RPMI8226 (cell line): ENCODE measurements at regions not wholly inside any gene's neighbourhood (a gene's known extent, or its start where the extent isn't known, plus 50 kb on each side); places are given as distances from the start of the nearest gene placed in this dataset.
"Not testable (repeated sequence)": the region's sequence is repeated elsewhere in the genome, so short reads cannot be mapped to it uniquely, and the experiment has no call there.

ENCODE experiments used
- DNase-seq: peaks from one replicate; pipeline ENCODE4 v3.0.0-alpha.2; 2015

DNA sequence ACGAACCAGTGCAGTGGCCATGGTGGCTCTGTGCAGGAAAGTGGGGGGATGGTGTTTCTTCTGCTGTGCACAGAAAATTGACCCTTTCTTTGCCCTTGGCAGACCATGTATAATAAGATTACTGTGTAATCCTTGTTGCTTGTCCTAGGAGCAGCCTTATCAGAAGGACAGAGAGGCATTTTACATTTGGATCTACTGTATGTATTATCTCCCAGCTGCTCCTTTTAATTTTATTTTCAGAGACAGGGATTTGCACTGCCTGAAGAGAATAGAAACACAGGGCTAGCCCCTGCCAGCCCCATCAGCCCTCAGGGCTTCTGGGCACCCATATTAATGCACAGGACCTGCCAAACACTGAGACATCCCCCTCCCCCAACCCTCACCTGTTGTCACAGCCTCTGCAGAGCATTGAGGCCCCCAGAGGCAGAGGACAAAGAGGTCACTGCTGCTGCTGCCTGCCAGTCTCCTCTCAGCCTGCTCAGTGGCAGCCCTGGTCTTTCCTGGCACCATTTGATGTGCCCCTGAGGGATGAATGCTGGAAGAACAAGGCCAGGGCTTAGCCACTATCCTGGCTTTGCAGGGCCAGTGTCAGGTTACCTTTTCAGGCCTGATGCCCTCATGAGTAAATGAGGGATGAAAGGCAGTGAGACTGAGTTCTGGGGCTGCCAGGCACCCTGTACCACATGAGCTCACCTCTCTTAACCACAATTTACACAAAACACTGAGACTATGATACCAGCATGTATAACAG, 533.4 kb downstream of the NTRK3 start:
- peak; percentile 58 for DNase-seq

DNA sequence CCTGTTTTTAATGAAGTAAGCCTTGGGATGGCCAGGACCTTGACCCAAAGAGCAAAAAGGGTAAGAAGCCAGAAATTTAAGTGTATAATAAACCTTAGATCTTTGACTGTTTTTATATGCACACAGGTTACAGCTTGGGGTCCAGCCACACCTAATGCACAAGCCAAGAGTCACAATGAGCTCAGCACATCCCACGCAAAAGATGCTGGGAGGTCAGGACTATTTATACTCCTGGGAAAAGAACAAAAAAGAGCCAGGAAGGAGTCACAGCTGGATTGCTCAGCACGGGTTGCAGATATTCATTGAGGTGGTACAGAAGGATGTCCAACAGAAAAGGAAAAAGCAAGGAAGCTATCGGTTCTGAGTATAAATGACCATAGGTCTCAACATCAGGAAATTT, 536.3 kb downstream of the NTRK3 start:
- DNase-seq, result no peak

DNA sequence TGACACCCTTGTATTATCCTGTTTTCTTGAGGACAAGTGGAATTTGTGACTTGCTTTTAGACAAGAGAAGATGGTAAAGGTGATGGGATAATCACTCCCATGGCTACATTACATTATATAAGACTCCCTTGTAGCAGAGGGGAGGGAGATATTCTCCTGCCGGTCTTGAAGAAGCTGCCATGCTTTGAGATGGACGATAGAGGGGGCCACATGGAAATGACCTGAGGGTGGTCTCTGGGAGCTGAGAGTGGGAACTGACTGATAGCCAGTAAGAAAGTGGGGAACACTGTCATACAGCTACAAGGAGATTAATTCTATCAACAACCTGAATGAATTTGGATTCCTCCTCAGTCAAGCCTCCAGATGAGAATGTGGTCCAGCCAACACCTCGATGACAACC, 540.1 kb downstream of the NTRK3 start:
- no peak for DNase-seq

DNA sequence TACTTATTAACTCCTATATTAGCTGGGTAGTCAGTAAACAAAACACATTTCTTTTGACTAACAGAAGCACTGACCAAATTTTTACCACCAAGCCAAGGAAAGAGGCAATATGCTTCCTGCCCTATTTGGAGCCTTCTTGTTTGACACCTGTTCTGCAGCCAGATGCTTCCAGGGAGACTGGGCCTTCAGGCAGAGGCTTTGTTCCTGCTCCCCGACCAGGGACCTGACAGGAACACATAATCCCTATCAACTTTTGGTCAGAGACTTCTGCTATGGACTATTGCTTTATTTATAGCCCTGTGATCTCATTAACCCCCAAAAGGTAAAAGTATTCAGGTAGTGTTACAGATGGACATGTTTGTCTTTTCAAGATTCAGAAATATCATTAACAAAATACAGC, 541.3 kb downstream of the NTRK3 start:
- no peak for DNase-seq

DNA sequence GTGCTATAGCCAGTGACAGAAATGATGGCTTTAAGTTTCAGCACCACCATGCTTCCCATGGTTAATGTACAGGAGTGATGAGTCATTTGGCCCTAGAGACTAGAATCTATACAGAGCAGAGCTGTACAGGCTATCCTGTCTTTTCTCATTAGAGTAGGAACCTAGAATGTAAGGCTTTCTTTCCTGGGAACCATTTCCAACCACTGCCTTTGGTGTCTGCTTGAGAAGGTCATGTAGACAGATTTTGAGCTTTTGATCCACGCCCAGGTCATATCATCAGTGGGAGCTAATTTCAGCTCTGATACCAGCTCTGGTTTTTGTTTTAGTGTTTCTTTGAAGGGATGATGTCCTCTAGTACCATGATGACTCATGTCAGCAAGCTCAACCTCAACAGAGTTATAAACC, 543.1 kb downstream of the NTRK3 start:
- DNase-seq, result no peak

DNA sequence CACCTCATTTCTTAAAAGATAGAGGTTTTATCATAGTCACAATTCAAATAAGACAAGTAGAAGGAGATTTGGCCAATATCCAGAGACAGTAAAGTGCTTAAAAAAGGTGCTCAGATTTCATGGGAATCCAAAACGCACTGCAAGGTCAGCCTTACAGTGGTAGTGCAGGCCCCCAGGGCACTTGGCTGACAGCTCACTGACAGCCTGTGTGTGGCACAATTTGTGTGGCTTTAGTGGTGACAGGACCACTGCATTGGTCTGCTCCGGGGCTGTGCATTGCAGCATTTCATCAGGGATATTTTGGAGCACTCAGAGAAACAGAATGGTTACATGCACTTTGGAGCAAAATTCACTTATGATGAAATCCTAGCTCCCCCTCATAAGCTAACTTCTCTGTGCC, 544.3 kb downstream of the NTRK3 start:
- no peak for DNase-seq

DNA sequence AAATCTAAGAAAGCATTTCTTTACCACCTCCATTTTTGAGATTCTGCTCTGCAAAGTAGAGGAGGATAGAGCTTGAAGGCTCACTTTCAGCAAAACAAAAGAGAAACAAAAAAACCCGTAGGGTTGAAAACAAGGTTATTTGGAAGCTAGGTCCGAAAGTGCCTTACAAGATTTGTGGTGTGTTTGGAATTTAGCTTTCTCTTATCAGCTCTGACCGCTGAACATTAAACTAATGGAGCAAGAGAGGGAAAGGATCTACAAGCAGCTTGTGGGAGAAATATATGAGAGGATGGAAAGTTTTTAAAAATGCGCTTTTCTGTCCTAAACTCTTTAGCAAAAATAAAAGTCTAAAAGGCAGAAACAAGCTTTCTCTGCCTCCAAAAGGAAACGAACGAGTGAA, 545.5 kb downstream of the NTRK3 start:
- DNase-seq, result no peak

DNA sequence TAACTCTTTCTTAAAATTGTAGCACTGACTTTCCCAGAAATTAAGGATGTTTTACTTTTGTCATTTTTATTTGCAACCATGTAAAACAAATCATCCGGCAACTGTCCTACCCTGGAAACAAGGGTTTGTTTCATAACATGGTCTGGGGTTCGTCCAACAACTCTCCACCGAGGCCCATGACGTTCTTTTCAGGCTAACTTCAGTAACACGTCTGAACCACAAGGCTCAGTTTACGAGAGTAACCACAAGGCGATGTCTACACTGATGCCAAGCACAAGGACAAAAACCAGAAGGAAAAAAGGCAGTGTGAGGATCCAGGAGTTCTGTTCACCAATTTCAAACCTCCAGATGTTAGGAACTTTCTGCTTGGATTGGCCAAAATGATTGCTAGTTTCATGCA, 546.1 kb downstream of the NTRK3 start:
- no peak for DNase-seq

DNA sequence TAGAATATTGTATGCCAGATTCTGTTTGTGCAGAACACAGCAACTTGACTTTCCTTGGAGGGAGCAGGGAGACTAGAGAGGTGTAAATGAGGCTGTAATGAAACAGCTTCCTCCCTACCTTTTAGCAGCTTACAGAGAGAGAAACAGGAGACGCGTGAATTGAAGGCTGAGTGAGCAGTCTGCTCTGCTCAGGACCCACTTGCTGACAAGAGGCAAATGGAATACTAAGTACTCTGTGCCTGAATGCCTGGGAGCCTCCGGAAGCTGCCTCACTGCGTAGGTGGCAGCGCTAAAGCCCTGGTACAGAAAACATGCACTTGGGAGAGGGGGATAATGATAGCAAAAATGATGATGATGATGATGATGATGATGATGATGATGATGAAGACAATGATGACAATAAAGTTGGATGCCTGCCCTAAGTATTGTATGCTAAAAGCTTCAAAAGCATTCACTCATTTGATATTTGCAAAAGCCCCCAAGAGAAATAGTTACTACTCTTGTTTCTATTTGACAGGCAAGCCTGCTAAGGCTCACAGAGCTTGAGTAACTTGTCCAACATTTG, 548.9 kb downstream of the NTRK3 start:
- no peak for DNase-seq

DNA sequence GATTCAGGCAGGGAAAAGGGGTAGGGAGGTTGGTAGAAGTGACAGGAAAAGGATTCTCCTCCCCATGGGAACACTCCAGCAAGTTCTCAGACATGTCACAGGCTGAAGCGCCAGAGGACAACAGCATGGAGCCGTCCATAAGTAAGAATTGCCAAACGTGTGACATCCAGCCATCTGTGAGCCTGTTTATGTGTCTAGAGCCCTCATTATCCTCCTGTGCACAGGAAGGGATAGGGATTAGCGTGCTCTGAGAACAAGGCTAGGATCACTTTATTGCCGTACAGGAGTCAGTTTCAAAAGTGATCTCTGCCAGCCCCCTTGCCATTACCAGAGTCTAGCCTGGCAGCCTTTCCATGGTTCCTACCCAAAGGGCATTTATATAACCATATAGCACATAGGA, 549.5 kb downstream of the NTRK3 start:
- no peak for DNase-seq

DNA sequence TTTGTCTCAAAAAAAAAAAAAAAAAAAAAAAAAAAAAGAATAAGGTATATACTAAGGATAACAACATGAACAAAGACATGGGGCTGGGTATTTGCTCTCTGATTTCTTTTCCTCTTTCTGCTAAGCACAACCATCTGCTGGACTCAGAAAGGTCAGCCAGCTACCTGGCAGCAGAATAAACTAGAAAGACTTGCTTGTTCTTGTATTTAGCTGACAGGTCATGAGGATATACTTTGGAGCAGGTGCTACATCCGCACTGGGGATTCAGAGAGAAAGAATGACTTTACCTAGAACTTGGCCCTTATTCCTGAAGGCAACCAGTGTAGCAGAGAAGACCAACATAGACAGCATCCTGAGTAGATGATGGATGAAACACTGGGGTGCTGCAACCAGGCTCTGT, 550.5 kb downstream of the NTRK3 start:
- no peak for DNase-seq

DNA sequence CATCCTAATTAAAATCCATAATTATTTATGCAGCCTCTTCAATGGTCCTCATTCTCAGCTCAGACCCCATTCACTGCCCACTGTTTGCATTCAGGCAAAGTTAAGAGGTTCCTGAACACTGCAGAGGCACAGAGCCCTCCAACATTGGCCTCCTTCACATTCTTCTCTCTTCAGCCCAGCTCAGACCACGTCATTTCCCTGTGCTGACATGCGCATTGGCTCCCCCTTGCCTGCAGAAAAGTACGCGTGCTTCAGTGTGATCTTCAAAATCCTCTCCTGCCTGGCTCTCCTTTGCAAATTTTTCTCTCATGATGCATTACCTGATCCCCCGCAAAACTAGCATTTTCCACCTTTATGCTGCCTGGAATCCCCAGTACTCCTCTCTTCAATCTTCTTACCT, 552.3 kb downstream of the NTRK3 start:
- DNase-seq, result no peak

DNA sequence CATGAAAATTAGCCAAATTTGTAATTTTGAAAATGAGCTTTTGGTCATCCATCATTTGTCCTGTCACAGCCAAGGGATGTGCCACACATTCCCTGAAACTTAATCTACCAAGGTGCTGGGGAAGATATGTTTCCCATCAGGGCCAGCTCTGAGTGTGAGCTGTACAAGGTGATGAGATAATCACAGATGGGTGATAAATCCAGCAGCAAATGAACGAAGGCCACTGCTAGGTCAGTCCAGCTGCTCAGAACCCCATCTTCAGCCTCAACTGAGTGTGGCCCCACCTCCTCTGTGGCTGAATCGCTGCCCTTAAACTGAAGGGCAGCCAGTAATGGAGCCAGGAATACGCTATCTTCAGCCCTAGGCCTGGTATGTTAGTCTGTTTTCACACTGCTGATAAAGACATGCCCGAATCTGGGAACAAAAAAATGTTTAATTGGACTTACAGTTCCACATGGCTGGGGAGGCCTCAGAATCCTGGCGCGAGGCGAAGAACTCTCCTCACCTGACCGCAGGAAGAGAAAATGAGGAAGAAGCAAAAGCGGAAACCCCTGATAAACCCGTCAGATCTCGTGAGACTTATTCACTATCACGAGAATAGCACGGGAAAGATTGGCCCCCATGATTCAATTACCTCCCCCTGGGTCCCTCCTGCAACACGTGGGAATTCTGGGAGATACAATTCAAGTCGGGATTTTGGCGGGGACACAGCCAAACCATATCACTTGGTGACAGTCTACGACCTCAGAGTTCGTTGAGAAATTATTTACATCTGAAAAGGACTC, 553.0 kb downstream of the NTRK3 start:
- no peak for DNase-seq

DNA sequence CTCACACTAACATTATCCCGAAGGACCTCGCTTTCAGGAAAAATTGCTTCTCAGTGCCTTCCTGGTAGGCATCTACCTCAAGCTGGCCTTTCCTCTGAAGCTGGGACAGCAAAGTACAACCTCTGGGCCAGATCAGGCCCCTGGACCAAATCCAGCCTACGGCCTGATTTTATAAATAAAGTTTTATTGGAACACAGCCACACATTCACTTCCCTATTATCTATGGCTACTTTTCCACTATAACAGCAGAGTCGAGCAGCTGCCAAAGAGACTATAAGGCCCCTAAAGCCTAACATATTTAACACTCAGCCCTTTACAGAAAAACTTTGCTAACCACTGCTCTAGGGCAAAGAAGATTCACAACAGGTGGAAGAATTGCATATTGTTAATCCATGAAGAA, 554.3 kb downstream of the NTRK3 start:
- no peak for DNase-seq

DNA sequence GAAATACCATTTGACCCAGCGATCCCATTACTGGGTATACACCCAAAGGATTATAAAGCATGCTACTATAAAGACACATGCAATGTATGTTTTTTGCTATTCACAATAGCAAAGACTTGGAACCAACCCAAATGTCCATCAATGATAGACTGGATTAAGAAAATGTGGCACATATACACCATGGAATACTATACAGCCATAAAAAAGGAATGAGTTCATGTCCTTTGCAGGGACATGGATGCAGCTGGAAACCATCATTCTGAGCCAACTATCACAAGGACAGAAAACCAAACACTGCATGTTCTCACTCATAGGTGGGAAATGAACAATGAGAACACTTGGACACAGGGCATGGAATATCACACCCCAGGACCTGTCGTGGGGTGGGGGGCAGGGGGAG, 558.1 kb downstream of the NTRK3 start:
- not testable (repeated sequence) for DNase-seq

DNA sequence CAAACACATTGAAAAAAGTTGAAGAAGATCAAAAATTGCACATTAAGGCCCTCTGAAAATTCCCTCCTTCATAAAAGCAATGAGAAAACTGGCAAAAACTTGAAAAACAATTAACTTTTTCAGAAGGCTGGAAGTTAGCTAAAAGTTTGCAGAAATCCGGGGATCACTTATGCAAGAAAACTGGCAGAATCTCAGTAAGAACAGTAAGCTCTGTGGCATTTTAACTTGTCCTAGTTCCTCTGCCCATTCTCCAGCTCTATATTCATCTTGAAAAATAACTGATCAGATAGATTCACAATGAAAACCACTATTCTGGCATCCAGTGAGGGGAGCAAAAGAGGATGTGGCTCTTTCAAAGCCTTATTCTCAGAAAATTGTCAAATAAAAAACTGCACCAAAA, 566.8 kb downstream of the NTRK3 start:
- no peak for DNase-seq

DNA sequence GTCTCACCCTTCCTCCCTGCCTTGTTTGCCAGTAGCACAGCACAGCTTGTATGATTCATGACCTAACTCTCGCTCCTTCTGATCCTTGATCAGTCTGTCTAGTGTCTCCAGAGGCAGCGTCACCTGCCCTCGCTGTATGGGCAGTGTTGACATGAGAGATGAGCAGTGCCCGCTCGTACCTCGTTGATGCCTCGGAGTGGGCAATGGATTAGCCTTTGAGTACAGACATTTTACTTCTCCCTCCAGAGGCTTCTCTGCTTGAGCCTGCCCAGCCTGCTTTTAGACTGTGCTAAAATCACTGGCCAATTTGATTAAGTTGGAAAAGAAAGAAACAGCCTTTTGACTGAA, 569.0 kb downstream of the NTRK3 start:
- DNase-seq, result no peak

DNA sequence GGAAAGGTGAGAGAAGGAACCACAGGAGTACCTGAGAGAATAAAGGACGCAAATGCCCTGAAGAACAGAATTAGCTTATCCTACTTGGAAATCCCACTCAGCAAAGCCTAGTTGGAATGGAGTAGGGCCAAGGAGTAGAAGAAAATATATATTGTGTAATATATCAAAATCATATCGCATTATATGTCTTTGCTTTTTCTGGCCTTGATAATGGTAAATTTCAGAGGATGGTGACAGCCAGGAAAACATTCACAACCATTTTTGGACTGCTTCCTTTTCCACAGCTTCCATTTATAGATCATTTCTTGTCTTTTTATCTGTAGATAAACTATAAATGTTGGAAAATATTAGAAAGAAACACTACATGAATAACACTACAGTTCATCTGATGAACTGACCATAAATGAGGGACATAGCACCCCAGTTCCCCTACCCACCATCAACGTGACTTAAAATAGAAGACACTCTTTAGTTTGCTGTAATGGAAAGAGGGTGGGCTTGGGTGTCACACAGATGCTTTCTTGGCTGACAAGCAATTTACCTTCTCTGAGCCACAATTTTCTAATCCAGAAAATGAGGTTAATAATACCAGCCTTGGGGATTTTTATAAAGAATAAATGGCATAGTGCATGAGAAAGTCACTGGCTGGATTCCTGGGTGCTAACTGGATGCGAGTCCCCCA, 569.6 kb downstream of the NTRK3 start:
- no peak for DNase-seq

DNA sequence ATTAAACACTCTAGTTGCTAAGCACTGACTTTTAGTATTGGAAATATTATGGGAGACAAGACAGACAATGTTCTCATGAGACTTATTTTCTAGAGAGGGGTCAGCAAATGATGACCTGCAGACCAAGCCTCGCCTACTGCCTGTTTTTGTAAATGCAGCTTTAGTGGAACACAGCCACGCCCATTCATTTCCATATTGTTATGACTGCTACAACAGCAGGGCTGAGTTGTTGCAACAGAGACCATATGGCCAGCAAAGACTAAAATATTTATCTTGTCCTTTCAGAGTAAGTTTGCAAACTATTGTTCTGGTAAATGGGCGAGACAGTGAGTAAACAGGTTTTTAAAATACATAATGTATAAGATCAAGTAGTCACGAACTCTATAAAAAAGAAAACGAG, 570.2 kb downstream of the NTRK3 start:
- DNase-seq, result no peak

DNA sequence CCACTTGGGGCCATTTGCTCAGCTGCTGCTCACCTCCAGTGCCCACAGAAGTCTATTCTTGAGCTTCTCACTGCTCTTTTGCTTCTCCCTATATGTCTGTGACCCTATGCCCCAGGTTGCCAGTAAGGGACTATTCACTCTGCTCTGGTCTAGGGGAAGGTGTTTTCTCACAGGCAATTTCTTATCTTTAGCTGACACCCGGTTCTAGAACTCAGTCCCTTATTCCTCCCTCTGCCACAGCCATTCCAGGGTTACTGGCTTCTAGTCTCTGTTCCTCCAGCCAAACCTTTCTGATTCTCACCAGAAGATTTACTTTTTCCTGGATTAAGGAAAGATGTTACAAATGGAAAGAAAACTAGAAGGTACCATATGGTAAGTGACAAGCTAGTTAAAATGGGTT, 574.0 kb downstream of the NTRK3 start:
- no peak for DNase-seq

DNA sequence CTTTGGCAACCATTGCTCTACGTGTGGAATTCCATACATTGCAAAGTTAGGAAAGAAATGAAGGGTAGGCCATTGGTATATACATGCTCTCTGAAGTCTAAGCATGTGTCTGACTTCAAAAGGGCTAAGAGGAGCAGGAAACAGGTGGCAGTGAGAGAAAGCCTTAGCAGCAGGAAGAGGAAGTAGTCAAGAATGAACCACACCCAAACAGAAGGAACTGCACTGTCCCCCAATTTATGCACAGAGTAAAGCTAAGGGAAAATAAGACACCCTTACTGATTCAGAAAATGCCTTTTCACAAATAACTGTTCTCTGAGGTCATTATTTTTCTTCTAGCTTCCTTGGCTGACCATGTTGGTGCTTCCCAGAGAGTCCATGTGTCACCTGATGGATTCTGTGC, 575.4 kb downstream of the NTRK3 start:
- DNase-seq, result peak; percentile 32

DNA sequence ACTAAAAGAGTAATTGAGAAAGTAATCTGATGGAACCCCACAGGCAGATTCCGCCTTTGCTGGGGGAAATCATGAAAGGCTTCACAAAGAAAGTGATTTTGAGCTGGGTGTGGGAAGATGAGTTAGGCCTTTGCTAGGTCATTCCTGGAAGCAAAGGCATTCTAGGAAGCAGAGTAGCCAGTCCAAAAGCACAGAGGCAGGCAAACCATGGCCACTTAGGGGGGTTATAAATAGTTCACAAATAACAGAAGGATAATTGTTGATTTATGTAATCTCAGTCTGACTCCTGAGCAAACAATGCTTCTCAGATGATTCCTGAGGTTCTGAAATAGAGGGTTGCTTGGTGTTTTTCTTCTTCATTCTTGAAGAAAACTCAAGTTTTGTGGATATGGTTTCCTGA, 576.3 kb downstream of the NTRK3 start:
- DNase-seq, result no peak

DNA sequence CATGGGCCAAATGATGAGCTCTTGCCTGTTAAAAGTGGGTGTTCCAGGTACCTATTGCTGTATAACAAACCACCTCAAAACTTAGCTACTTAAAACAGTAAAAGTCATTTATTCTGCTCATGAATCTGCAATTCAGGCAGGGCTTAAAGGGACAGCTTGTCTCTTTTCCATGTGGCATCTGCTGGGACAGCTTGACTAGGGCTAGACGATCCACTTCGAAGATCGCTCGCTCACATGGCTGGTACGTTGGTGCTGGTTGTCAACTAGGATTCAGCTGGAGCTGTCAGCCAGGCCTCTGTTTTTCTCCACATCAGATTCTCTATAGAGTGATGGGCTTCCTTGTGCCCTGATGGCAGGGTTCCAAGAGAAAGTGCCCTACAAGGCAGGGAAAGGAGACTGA, 581.3 kb downstream of the NTRK3 start:
- DNase-seq, result no peak
